A549 (cell line): ENCODE measurements at regions not wholly inside any gene's neighbourhood (a gene's known extent, or its start where the extent isn't known, plus 50 kb on each side); places are given as distances from the start of the nearest gene placed in this dataset.

Source experiments
- CBX2 ChIP-seq: fragments of 200-600 bp; sonication (generic); IDR thresholded peaks from 2 replicates; pipeline ENCODE4 v1.6.1; 2016; ENCODE audit warnings: low read depth, mild to moderate bottlenecking, borderline replicate concordance
- CHD4 ChIP-seq: fragments of 200-600 bp; sonication (generic); IDR thresholded peaks from 2 replicates; pipeline ENCODE4 v1.6.1; 2016; ENCODE audit warnings: antibody characterized with exemption, mild to moderate bottlenecking, borderline replicate concordance
- CTCF ChIP-seq: fragments of >200 bp; sonication (Bioruptor Twin); formaldehyde crosslinking; IDR thresholded peaks from 3 replicates; pipeline ENCODE4 v1.5.1; 2016
- EP300 ChIP-seq, 2 experiments: fragments of >200 bp; sonication (Bioruptor Twin); formaldehyde crosslinking; IDR thresholded peaks; 2 replicates in 1 of 2; 3 replicates in 1 of 2; pipeline ENCODE4 v1.6.1; 2016 to 2017
- FOSL2 ChIP-seq, 2 experiments: fragments of 450-650 bp in 1 of 2; fragments of >200 bp in 1 of 2; sonication (Bioruptor Twin) in 1 of 2; formaldehyde crosslinking; IDR thresholded peaks; 2 replicates each; pipeline versions ENCODE4 v1.5.0 to v1.6.1; 2016 to 2020; ENCODE audit warnings: mild to moderate bottlenecking in 1 of 2, moderate library complexity in 1 of 2
- GATA3 ChIP-seq: IDR thresholded peaks from 2 replicates; pipeline ENCODE4 v1.6.1; 2012; ENCODE audit warnings: borderline replicate concordance
- JUN ChIP-seq, 2 experiments: fragments of >200 bp; sonication (Bioruptor Twin); formaldehyde crosslinking; IDR thresholded peaks; 2 replicates in 1 of 2; 3 replicates in 1 of 2; pipeline ENCODE4 v1.6.1; 2016 to 2017
- NR3C1 ChIP-seq: fragments of >200 bp; sonication (Bioruptor Twin); formaldehyde crosslinking; IDR thresholded peaks from 3 replicates; pipeline ENCODE4 v1.6.1; 2017
- POLR2A ChIP-seq: IDR thresholded peaks from 2 replicates; pipeline ENCODE4 v1.6.1; 2012; ENCODE audit warnings: mild to moderate bottlenecking, low read length
- RFX5 ChIP-seq: fragments of 450-650 bp; IDR thresholded peaks from 2 replicates; pipeline ENCODE4 v1.7.1; 2014; ENCODE audit warnings: antibody characterized with exemption, mild to moderate bottlenecking, moderate library complexity

GRCh38 chr1:82704393-82704792 is 903.7 kb downstream of the ADGRL2 start:
- TF ChIP-seq POLR2A (no peak), CTCF (no peak), RFX5 (no peak), EP300 (IDR thresholded peaks at IDR 0.05) (no peak), NR3C1 (no peak), GATA3 (no peak), JUN (IDR thresholded peaks at IDR 0.05) (no peak), CHD4 (no peak), CBX2 (no peak), FOSL2 (IDR thresholded peaks at IDR 0.05) (no peak), FOSL2 (CRISPR knock-in tag; IDR thresholded peaks at IDR 0.05) (no peak)
